ENCODE measurements at regions not wholly inside any gene's neighbourhood (a gene's known extent, or its start where the extent isn't known, plus 50 kb on each side); places are given as distances from the start of the nearest gene placed in this dataset.

GRCh38 chr5:20445326-20445860 lies 457.4 kb upstream of the CDH18 start:
- no peaks in the 10 kb centered on the region for H3K4me1 ChIP-seq (ENCODE audit: control insufficient read depth in 5 of 5, insufficient read depth in 5 of 5, low read length in 5 of 5)
- H3K27me3 ChIP-seq (ENCODE audit: control insufficient read depth in 5 of 5, insufficient read depth in 4 of 5, low read length in 5 of 5) = no peaks in the 10 kb centered on the region
- H3K9ac ChIP-seq (ENCODE audit: low read length in 5 of 5) = no peak overlapping the region
- H3K4me3 ChIP-seq (ENCODE audit: low read depth in 1 of 5, low read length in 5 of 5) = no peak overlapping the region
- no peaks in the 10 kb centered on the region for H3K9me3 ChIP-seq (ENCODE audit: control insufficient read depth in 5 of 5, low read length in 5 of 5)
- no peak overlapping the region for H3K27ac ChIP-seq (ENCODE audit: low read depth, low read length)
- no peaks in the 10 kb centered on the region for H3K36me3 ChIP-seq (ENCODE audit: control insufficient read depth in 5 of 5, insufficient read depth in 5 of 5, low read length in 5 of 5)

- H3K36me3 ChIP-seq (ENCODE audit: control insufficient read depth in 5 of 5, insufficient read depth in 5 of 5, low read length in 5 of 5) = no peaks in the 10 kb centered on the region
- H3K27ac ChIP-seq (ENCODE audit: low read depth, low read length) = no peak overlapping the region
- no peaks in the 10 kb centered on the region for H3K27me3 ChIP-seq (ENCODE audit: control insufficient read depth in 5 of 5, insufficient read depth in 4 of 5, low read length in 5 of 5)
- no peak overlapping the region for H3K9ac ChIP-seq (ENCODE audit: low read length in 5 of 5)
- no peaks in the 10 kb centered on the region for H3K4me1 ChIP-seq (ENCODE audit: control insufficient read depth in 5 of 5, insufficient read depth in 5 of 5, low read length in 5 of 5)
- no peaks in the 10 kb centered on the region for H3K9me3 ChIP-seq (ENCODE audit: control insufficient read depth in 5 of 5, low read length in 5 of 5)
- H3K4me3 ChIP-seq (ENCODE audit: low read depth in 1 of 5, low read length in 5 of 5) = no peak overlapping the region
Measured at GRCh38 chr5:20434786-20435185, 446.8 kb upstream of the CDH18 start.

- H3K4me3 ChIP-seq (ENCODE audit: low read depth in 1 of 5, low read length in 5 of 5) = no peak overlapping the region
- no peaks in the 10 kb centered on the region for H3K4me1 ChIP-seq (ENCODE audit: control insufficient read depth in 5 of 5, insufficient read depth in 5 of 5, low read length in 5 of 5)
- no peak overlapping the region for H3K9ac ChIP-seq (ENCODE audit: low read length in 5 of 5)
- H3K27me3 ChIP-seq (ENCODE audit: control insufficient read depth in 5 of 5, insufficient read depth in 4 of 5, low read length in 5 of 5) = no peaks in the 10 kb centered on the region
- H3K9me3 ChIP-seq (ENCODE audit: control insufficient read depth in 5 of 5, low read length in 5 of 5) = no peaks in the 10 kb centered on the region
- H3K27ac ChIP-seq (ENCODE audit: low read depth, low read length) = no peak overlapping the region
- no peaks in the 10 kb centered on the region for H3K36me3 ChIP-seq (ENCODE audit: control insufficient read depth in 5 of 5, insufficient read depth in 5 of 5, low read length in 5 of 5)
Measured at GRCh38 chr5:20420991-20421595, 433.1 kb upstream of the CDH18 start.
